SW480 (cell line): ENCODE measurements at regions not wholly inside any gene's neighbourhood (a gene's known extent, or its start where the extent isn't known, plus 50 kb on each side); places are given as distances from the start of the nearest gene placed in this dataset.
"Not testable (repeated sequence)": the region's sequence is repeated elsewhere in the genome, so short reads cannot be mapped to it uniquely, and the experiment has no call there.

Experiments
- DNase-seq: peaks from one replicate; pipeline ENCODE4 v3.0.0-alpha.2; 2016; ENCODE audit warnings: low spot score

- no peak for DNase-seq
These were observed 532.1 kb upstream of the B3GAT1 start for GRCh38 chr11:134944131-134944530.

DNA sequence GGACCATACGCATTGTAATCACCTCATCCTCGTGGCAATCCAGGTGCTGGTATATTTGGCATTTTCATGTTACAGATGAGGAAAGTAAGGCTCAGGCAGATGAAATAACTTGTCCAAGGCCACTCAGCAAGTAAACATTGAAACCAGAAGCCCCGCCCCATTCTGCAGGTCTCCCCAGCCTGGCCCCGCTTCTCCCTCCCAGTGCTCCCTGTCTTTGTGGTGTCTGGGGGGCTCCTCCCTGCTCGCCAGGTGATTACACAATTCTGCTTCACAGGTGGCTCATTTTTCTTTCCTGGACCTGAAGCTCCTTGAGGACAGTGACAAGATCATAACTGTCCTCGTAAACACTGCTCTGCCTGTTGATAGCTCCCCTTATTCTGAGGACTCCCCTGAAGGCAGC is 531.5 kb upstream of the B3GAT1 start:
- no peak for DNase-seq

GRCh38 chr11:134942681-134943080 is 530.6 kb upstream of the B3GAT1 start:
- DNase-seq = no peak

- DNase-seq = not testable (repeated sequence)
These were observed 530.0 kb upstream of the B3GAT1 start for GRCh38 chr11:134941936-134942600.

DNA sequence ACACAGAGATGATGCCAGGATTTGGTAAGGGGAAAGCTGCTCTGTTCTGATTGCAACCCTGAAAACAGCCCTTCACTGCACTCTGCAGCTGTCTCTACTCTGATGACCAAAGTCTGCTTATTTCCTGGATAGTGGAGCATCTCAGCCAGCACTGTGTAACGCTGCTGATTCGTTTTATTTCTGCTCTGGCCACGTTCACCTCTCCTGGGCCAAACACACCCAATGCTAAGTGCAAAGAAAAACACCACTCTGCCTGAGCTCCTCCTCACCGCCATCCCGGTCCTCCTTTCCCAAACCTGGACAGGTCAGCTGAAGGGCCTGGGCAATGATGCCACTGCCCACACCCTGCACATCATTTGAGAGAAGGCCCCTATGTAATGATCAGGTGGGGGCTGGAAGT is 529.3 kb upstream of the B3GAT1 start:
- DNase-seq = no peak

DNA sequence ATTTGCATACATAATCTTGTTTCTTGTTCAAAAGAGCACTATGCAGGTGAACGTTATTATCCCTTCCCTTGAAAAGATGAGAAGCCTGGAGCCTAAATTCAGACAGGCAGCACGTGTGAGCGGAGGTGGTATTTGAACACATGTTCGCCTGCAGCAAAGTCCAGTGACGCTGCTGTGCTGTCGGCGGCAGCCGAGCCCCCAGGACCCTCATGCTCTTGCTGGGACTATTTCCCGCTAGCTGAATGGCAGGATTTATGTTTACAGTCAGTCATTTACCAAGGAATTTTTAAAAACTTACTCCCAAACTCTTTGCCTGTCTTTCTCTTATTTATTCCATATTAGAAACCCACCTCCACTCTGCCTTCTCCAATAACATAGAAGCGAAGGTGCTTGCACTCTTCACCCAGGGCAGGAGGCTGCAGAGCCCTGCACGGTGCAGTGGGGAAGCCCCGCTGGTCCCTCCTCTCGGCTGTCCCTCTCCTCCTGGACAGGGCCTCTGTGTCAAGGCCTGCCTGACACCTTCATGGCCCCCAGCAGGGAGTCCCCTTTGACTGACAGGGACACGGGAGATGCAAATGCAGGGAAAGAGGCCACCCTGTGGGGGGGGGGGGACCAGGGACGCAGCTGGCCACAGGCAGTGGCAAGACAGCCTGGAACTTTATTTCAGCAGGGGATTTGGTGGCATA is 528.5 kb upstream of the B3GAT1 start:
- DNase-seq = no peak

DNA sequence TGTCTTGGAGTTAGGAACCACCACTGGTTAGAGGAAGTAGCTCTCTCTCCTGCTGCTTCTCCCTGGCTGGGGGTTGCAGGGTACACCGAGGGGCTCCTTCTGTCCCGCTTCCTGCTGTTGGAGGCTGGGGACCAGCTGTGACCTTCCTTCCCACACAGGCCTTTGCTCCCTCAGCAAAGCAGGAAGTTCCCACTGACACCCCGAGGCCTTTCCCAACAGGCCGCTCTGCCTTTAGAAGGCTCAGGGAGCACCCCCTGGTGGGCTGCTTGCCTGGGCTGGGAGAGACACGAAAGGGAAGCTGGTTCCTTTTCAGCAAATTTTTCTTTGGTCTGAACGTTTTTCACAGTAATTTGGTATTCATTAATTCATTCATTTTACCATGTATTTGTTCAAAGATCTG is 527.9 kb upstream of the B3GAT1 start:
- DNase-seq = no peak

GRCh38 chr11:134939031-134939430 is 527.0 kb upstream of the B3GAT1 start:
- DNase-seq = no peak

DNA sequence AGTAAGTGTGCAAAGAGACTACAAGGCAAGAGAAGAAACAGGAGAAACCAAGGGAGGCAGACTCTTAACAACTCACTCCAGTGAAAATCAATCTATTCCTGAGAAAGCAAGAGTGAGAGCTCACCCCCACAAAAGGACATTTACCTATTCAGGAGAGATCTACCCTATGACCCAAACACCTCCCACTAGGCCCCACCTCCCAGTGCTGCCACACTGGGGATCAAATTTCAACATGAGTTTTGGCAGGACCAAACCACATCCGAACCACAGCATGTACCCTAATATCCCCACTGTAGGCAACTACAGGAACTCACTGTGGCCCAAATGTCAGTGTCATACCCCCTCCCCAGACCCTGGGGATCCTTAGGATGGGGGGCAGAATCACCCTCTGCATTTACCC is 526.2 kb upstream of the B3GAT1 start:
- DNase-seq = no peak

DNA sequence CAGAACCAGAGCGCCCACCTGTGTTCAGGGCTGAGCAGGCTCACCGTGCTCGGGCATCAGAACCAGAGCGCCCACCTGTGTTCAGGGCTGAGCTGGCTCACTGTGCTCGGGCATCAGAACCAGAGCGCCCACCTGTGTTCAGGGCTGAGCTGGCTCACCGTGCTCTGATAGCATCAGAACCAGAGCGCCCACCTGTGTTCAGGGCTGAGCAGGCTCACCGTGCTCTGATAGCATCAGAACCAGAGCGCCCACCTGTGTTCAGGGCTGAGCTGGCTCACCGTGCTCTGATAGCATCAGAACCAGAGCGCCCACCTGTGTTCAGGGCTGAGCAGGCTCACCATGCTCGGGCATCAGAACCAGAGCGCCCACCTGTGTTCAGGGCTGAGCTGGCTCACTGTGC is 525.2 kb upstream of the B3GAT1 start:
- DNase-seq = not testable (repeated sequence)

GRCh38 chr11:134932761-134933160 is 520.7 kb upstream of the B3GAT1 start:
- no peak for DNase-seq

DNA sequence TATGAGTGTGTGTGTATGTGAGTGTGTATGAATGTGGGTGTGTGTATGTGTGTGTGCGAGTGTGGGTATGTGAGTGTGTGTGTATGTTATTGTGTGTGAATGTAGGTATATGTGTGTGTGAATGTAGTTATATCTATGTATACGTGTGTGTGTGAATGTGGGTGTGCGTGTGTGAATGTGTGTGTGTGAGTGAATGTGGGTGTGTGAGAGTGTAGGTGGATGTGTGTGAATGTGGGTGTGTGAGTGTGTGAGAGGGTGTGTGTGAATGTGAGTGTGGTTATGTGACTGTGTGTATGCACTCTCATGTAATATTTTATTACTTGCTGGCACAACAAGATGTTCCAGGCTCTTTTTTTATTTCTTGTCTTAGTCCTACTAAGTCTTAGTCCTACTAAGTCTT is 513.4 kb upstream of the B3GAT1 start:
- no peak for DNase-seq

DNA sequence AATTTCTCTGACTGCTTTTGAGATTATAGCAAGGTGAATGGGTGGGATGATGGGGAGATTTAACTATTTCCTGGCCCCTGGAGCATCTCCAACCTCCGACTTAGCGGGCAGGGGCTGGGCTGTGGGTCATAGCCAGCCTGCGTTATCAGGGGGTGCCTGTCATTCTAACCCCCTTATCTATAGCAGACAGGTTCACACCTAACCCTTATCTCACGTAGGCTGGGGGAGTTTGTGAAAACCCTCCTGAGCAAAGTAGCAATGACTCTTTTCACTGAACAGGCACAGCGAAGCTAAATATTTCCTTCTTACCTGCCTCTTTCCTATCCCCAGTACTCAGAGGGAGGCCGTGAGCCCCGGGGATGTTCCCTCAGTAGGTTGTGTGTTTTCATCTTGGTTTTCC is 511.4 kb upstream of the B3GAT1 start:
- no peak for DNase-seq

DNA sequence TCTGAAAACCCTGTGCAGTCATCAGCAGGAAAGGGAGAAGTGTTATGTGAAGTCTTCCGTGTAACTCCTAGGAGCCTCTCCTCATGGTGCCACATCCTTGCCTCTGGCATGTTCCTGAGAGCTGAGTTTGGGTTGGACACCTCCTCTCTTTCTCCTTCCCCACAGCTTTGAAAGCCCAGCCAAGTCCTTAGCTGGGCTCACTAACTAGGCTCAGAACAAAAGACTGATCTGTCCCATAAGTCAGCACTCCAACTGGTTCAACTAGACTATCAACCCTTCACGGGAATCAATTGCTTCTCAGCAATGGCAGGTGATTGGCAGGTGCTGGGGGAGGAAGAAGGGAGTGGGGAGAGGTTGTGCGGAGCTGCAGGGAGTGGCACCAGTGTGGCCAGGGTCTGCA is 509.9 kb upstream of the B3GAT1 start:
- DNase-seq = no peak

GRCh38 chr11:134920851-134921608 is 509.0 kb upstream of the B3GAT1 start:
- DNase-seq = no peak

DNA sequence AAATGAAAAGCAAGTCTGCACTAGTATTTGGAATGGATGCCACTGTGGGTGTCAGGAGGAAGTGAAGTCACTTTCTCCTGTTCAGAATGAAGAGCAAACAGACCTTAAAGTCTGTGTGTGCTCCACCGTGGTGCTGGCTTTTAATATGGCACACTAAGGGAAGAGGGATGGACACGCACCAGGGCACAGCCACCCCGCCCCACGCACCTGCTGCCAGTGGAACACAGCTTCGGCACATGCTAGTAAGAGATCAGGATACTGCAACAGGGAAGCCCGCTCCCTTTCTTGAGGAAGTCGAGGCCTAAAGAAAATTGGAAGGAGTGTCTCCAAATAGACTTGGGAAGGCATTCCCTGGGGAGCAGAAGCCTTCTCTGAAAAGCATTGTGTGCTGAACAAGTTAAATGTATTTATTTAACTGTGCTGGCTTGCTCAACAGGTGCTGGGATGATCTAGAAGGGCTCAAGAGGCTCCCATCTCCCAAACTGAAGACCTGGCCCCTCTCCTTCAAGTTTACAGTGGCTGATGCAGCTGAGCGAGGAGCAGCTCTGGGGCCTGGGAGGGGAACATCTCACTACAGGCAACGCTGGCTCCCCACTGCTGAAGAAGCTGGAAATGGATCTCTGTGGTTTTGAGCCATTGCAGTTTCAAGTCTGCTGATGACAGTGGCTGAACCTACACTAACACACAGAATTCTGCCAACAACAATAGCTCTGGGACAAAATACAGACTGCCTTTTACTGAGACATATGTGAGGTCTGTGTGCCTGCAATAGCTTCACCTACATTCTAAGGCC is 504.6 kb upstream of the B3GAT1 start:
- DNase-seq = no peak

DNA sequence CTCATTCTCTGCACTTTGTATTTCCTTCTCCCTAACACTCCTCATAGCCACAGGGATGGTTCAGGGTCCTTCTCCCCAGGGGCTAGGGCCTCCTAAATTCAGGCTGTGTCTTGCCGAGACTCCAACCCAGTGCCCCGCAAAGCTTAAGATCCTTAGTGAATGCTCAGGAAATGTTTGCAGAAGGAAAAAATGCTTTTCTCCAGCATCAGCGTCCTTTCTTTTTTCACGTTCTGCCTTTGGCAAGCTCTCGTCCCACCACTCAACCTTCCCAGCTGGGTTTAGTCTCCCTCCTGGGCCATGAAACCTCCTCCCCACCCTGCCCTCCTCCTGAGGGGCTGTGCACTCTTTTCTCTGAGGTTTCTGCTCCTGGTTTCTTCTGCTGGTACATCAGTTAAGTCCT is 503.8 kb upstream of the B3GAT1 start:
- DNase-seq = no peak

GRCh38 chr11:134915212-134915611 is 503.2 kb upstream of the B3GAT1 start:
- DNase-seq = no peak

DNA sequence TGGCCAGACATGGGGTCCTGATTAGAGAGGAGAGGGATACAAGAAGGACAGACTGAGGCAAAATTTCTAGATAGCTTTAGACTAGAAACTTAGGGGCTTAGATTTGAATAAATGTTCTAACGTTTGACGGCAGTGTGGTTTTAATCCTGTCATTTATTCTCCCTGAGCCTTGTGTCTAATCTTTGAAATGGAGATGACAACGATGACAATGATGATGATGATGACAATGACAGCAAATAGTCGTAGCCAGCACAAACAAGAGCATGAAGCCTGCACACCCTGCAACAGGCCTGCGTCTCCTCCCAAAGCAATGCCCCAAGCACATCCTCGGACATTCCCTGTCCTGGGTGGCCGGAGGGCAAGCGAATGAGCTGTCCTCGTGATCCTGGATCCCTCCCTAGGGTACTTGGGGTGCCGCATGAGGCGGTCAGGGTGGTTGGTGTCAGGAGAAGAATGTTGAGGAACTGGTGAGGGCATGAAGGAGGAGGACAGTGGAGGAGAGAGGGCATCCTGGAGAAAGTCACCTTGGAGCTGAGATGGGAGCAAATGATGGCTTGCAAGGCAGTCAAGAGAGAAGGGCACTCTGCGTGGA is 502.1 kb upstream of the B3GAT1 start:
- no peak for DNase-seq

DNA sequence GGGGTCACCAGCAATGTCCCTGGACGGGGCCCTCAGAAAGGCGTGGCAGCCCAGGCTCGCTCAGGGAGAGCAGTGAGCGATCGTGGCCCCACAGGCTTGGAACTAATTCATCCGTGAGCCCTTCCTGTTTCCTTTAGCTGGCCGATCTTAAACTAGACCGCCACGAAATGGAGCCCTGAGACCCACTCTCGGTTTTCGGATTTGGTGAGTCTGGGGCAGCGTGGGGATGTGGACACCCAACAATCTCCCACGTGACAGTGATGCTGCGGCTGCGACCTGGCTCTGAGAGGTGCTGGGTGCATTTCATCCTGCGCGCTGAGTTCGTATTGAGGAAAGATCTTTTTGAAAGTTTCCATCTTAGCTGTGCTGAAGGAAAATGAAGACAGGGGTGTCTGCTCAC is 501.3 kb upstream of the B3GAT1 start:
- DNase-seq = no peak

- peak; percentile 58 for DNase-seq
These were observed 499.6 kb upstream of the B3GAT1 start for GRCh38 chr11:134911514-134912180.

DNA sequence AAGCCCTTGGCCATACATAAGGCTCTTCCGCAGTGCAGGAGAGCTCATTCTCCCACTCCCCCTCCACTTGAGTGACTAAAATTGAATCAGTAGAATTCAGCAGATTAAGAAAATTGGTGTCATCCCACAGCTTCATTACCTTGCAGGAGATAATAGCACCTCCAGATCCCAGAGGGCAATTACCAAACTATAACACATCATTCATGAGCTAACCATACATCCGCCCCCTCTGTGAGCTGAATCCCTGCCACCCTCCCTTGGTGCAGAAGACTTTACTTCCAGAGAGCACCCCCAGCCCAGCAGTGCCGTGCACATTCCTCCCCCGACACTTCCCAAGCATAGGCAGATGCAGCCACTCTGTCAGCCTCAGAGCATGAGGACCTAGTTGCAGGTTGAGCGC is 496.5 kb upstream of the B3GAT1 start:
- DNase-seq = no peak
